Erythroblast (primary cell): ENCODE measurements at regions not wholly inside any gene's neighbourhood (a gene's known extent, or its start where the extent isn't known, plus 50 kb on each side); places are given as distances from the start of the nearest gene placed in this dataset.

ENCODE experiments used
- GATA1 ChIP-seq: IDR thresholded peaks from 2 replicates; pipeline ENCODE4 v1.6.1; 2011; ENCODE audit warnings: low read depth, mild to moderate bottlenecking, control low read depth, low read length, moderate library complexity
- POLR2A ChIP-seq: IDR thresholded peaks from 2 replicates; pipeline ENCODE4 v1.6.1; 2011; ENCODE audit warnings: mild to moderate bottlenecking, low read length

- TF ChIP-seq POLR2A (no peak), GATA1 (no peak)
Measured at GRCh38 chr15:62453375-62453774, 288.3 kb upstream of the C2CD4B start.
